ENCODE measurements at regions not wholly inside any gene's neighbourhood (a gene's known extent, or its start where the extent isn't known, plus 50 kb on each side); places are given as distances from the start of the nearest gene placed in this dataset.

DNA sequence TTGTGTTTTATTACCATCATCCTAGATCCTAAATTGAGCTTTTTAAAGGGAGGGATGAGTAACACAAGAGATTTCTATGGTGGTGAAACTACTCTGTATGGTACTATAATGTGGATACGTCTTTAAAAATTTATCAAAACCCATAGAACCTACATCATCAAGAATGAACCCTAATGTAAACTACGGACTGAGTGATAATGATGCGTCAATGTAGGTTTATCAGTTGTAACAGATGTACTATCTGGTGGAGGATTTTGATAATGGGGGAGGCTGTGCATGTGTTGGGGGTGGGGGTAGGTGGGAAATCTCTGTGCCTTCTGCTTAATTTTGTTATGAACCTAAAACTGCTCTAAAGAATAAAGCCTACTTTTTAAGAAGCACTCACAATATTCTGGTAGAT, 724.1 kb upstream of the SOX9 start:
- no peak for DNase-seq (ENCODE audit: low read depth)

DNA sequence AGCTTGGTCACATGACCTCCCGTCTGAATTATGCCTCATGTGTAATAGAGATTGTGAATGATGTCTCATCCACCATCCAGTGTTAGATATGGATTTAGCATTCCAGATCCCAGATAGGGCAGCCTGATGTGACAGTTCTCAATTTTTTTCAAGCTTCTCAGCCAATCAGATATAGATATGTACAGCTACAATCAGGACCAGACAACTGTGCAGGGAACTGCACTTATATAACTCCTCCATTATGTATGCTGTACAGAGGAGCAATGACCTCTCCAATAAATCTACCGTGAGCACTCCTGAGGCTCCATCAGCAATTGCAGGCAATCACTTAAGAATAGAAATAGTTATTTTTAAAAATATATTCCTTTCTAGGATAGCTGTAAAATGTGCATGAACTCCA, 722.8 kb upstream of the SOX9 start:
- no peak for DNase-seq (ENCODE audit: low read depth)

GRCh38 chr17:71398800-71399219, 722.0 kb upstream of the SOX9 start:
- no peak for DNase-seq (ENCODE audit: low read depth)

DNA sequence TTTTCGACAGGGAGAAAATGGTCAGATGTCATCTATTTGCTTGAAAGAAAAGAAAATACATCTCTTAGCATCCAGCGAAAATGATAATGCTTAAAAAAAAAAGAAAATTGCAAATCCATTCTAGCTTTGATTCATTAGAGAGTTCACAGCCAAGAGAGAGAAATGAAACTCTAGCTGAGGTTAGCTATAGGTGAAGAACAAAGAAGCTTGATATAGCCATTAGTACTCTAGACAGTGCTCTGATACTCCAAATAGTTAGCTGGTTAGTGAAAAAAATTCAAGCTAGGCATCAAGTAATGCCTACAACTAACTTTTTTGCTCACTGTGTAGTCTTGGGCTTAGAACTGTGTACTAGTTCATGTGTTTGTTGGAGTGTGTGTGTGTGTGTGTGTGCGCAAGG, 721.6 kb upstream of the SOX9 start:
- no peak for DNase-seq (ENCODE audit: low read depth)

GRCh38 chr17:71399649-71400048, 721.2 kb upstream of the SOX9 start:
- DNase-seq (ENCODE audit: low read depth): no peak

GRCh38 chr17:71402007-71402406, 718.8 kb upstream of the SOX9 start:
- DNase-seq (ENCODE audit: low read depth): no peak

- DNase-seq (ENCODE audit: low read depth): no peak
Observed at GRCh38 chr17:71402661-71403141, 718.1 kb upstream of the SOX9 start.

DNA sequence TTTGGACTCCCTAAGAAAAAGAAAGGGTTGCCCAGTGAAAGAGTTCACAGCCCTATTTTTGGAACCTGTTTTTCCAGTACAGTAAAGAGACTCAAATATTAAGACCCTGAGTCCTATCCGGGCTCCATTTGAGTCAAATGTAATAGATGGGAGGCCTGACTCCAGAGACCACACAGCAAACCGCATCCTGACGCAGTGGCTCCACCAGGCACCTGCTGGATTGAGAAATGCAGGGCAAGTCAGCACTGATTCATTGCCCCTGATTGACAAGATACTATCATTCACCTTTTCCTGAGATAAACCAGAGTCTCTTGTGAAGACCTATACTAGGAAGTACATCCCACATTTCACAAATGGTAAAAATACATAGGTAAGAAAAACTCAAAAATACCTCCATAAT, 715.7 kb upstream of the SOX9 start:
- DNase-seq (ENCODE audit: low read depth): no peak

- no peak for DNase-seq (ENCODE audit: low read depth)
Observed at GRCh38 chr17:71407981-71408380, 712.8 kb upstream of the SOX9 start.

GRCh38 chr17:71409137-71409536, 711.7 kb upstream of the SOX9 start:
- DNase-seq (ENCODE audit: low read depth): no peak

DNA sequence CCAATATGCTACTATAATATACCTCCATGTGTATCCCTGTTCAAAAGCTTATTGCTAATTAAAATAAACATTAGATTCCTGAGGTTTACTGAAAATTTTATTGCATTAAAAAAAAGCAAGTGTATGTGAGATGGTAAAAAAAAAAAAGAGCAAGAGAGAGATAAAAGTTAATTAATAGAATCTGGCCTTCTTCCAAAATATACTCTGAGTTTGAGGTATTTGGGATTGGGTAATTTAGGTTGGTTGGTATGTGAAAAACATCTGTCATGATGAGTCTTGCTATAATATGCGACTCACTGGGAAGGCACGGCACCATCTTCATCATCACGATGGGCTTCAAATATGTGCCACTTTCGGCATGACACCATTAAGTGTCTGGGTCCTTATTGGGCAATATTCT, 711.1 kb upstream of the SOX9 start:
- no peak for DNase-seq (ENCODE audit: low read depth)

- no peak for DNase-seq (ENCODE audit: low read depth)
Observed at GRCh38 chr17:71412803-71413202, 708.0 kb upstream of the SOX9 start.

DNA sequence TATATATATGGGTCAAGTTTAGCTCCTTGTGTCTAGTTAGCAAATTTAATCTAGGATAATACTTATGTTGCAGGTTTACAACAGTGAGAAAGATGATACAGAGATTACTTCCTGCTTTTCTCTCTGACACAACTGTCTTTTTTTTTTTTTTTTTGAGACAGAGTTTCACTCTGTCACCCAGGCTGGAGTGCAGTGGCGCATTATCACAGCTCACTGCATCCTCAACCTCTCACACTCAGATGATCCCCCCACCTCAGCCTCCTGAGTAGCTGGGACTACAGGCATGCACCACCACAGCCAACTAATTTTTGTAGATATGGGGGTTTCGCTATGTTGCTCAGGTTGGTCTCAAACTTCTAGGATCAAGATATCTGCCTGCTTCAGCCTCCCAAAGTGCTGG, 706.9 kb upstream of the SOX9 start:
- DNase-seq (ENCODE audit: low read depth): no peak

GRCh38 chr17:71417142-71417541, 703.7 kb upstream of the SOX9 start:
- DNase-seq (ENCODE audit: low read depth): no peak

- no peak for DNase-seq (ENCODE audit: low read depth)
Observed at GRCh38 chr17:71422968-71423367, 697.9 kb upstream of the SOX9 start.

DNA sequence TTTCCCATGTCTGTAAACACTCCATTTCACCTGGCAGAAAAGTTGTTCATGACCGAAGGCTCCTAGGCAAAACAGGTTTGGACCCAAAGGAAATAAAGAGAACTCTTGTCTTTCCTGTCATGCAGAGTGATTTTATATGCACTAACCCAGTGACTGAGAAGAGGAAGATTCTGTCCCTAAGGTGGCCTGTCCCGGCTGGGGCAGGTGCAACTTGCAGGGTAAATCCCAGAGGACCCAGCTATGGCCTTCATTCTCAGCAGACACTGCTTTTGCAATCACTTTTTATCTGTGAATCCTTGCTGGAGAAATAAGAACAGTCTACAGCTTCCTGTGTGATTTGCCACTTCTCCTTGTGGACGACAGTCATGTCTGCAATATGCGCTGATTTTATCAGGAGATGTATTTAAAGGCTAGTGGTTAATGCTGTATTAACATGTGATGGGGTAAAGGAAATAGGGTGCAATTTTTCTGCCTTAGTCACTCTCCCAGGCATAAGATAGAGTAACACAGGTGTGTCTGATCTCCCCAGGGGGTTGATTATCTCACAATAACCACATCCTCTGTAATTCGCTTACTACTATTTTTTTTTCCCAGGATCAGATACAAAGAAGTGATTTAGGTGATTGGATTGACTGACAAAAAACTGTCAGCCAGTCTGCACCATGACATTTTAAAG, 696.8 kb upstream of the SOX9 start:
- DNase-seq (ENCODE audit: low read depth): no peak

- DNase-seq (ENCODE audit: low read depth): no peak
Observed at GRCh38 chr17:71427801-71428200, 693.0 kb upstream of the SOX9 start.

DNA sequence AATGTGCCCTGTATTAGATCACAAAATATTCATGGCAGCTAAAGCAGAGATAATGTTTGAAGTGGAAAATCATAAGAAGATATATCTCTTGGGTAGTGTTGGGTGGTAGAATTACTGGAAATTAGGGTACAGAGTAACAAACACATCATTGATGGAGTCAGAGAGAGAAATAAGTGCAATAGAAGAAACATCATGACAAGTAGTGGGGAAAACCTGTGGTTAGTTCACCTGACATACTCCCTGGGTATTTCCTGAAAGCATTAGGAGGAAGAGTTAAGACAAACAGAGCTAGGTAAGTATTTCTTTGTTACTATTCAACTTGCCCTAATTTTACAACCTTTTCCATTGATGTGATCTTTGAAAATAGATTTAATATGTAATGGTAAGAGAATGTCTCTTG, 691.9 kb upstream of the SOX9 start:
- DNase-seq (ENCODE audit: low read depth): no peak

- no peak for DNase-seq (ENCODE audit: low read depth)
Observed at GRCh38 chr17:71430281-71430680, 690.5 kb upstream of the SOX9 start.

DNA sequence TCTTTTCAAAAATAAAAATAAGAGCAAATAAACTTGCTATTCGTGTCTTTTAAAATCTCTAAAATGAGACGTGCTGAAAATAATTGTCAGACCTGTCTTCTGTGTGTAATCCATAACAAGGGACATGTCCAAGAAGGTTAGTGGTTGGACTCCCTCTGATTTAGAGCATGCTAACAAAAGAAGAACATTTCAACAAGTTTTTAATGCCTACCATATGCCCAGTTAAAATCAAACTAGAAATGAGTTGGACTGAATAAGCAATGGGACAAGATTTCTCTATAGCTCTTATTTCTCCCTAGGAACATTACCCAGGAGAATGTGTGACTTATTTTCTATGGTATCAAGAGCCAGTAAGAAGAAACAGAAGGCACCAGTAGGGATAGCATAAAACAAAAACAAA, 689.7 kb upstream of the SOX9 start:
- DNase-seq (ENCODE audit: low read depth): no peak

DNA sequence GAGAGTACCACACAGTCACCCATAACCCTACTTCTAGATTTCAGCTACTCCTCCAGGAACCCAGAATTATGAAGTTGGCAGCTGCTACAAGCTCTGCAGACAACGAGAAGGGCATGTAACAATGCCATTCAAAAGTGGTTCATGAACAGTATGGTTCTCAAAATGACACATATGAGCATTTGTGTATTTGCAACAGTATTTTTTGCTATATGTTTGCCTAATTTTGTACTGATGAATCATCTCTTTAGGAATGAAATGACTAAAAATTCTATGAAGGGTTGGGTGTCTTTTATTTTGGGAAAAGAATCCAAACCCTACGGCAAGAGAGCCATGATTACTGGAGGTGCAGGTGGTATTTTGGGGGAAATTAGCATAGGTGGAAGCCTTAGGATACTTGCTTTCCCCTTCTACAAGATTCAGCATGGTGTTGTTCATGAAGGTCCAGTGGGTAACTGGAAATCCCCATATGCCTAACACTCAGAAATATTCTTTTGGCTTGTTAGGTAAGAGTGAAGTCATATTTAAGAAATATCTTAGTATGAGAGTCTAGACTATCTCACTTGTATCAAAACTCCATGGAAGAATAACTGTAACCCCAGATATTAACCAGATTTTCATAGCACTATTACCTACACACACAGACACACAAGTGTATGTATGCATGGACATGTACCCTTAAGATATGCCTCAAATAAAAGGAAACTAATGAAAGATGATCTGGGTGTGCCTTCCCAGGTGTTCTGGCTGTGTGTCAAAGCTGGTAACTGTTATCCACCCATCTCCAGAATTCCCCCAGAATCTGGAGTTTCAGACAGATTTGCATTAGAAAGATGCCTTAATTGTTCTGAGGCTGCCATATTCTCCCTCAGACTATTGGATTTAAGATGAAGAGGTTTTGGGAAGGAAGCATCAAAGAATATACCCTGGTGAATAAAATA, 688.2 kb upstream of the SOX9 start:
- no peak for DNase-seq (ENCODE audit: low read depth)

GRCh38 chr17:71434716-71435115, 686.1 kb upstream of the SOX9 start:
- no peak for DNase-seq (ENCODE audit: low read depth)

DNA sequence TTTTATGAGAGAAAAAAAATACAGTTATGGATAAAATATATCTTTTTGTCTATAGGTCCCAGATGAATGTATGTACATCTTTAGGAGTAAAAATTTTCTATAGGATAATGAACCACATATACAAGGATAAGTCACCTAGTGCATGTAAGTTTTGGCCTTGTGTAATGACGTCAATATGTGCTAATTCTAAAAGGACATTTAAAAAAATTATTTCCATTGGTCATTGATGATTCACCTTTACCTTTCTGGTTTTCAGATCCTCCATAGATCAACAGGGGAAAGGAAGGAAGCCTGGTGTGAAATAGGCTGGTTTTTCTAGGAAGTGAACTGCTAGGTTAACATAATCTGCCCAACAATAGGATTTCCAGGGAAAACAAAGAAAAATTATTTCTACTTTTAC, 684.3 kb upstream of the SOX9 start:
- DNase-seq (ENCODE audit: low read depth): no peak
